ENCODE measurements at regions not wholly inside any gene's neighbourhood (a gene's known extent, or its start where the extent isn't known, plus 50 kb on each side); places are given as distances from the start of the nearest gene placed in this dataset.
"Not testable (repeated sequence)": the region's sequence is repeated elsewhere in the genome, so short reads cannot be mapped to it uniquely, and the experiment has no call there.

- no peak for DNase-seq
These were observed 242.5 kb upstream of the SERP2 start for GRCh38 chr13:44131069-44131614.

DNA sequence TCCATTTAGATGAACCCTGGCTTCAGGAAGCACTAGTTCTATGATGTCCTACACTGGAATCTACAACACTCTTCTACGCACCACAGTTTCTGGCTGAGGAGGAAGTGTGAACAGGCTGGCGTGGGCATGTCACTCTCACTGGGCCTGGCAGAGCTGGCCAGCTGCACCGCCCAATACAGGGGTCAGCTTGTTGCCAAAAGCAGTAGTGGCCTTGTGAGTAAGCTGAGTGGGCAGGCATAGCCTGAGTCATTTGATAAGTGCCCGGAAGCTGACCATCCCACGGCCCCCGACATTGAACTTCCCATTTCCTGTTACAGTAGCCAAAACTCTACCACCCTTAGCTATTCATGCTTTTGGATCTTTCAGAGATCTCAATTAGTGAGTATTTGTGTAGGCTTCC, 240.9 kb upstream of the SERP2 start:
- no peak for DNase-seq

DNA sequence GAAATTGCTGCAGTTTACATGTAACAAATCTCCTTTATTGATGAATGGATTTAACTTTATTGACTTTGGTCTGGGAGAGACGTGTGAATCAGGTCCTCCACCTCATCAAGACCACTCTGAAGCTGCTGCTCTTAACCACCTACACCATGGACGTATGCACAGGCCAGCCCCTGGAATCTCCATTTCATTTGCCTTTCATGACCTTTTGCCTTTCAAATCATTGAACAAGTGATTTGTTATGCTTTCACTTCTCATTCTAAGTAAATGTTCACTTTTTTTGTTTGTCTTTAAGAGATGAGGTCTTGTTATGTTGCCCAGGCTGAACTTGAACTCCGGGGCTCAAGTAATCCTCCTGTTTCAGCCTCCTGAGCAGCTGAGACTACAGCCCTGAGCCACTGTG, 240.0 kb upstream of the SERP2 start:
- DNase-seq: no peak

- DNase-seq: no peak
These were observed 238.1 kb upstream of the SERP2 start for GRCh38 chr13:44135566-44135965.

- no peak for DNase-seq
These were observed 236.8 kb upstream of the SERP2 start for GRCh38 chr13:44136696-44137268.

GRCh38 chr13:44137466-44137865, 236.2 kb upstream of the SERP2 start:
- DNase-seq: no peak

DNA sequence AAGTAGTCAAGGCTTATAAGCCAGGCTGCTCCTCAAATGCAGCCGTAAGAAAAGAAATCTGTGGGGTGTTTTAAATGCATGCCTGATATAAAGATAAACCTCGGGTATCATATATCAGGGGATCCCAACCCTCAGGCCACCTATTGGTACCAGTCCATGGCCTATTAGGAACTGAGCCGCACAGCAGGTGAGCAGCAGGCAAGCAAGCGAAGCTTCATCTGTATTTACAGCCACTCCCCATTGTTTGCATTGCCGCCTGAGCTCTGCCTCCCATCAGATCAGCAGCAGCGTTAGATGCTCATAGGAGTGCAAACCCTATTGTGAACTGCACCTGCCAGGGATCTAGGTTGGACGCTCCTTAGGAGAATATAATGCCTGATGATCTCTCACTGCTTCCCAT, 233.5 kb upstream of the SERP2 start:
- no peak for DNase-seq

GRCh38 chr13:44140888-44141724, 232.5 kb upstream of the SERP2 start:
- DNase-seq: no peak

GRCh38 chr13:44141725-44142539, 231.7 kb upstream of the SERP2 start:
- peak; percentile 88 for DNase-seq

DNA sequence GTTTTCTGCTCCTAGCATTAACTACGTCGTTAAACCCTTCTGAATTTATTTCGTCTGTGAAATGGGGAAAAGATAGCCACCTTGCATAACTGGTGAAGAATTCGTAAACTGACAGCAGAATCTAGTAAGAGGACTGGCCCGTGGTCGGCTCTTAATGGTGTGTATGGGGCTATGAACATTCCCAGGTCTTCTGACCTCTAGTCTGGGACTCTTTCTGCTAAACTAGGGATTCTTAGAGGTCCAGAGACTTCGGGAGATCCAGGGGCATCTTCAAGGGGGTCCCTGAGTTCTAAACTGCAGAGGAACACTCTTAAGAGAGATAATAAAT, 231.1 kb upstream of the SERP2 start:
- DNase-seq: no peak

GRCh38 chr13:44142941-44143665, 230.5 kb upstream of the SERP2 start:
- DNase-seq: no peak

DNA sequence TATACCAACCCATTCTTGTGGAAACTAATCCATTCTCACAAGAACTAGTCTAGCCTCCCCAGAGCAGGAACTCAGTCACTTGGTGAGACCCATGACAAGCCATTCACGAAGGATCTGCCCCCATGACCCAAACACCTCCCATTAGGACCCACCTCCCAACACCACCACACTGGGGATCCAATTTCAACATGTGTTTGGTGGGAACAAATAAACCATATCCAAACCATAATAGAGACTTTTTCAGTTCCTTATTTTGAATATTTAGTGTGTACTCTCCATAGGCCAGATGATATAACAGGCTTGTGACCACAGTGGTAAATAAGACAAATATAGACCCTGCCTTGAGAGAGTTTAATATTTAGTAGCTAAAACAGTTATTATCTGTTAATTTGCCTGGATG, 227.5 kb upstream of the SERP2 start:
- DNase-seq: no peak

DNA sequence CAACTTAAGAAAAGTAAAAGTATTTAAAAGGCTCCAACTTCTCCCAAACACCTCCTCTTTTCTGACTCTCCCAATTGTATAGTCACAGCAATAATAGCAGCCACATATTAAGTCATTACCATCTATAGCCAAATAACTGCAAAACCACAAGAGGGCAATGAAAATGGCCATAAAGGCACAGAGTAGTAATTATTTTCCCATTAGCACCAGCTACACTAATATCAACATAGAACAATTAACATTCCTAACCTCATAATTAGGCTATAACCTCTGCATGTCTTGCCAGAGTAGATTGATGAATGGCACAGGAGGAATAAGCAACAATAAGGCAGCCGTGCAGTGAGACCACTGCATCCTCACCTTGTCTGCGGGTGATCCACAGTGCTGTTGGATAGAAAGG, 226.4 kb upstream of the SERP2 start:
- no peak for DNase-seq

- no peak for DNase-seq
These were observed 226.0 kb upstream of the SERP2 start for GRCh38 chr13:44147648-44148047.

- DNase-seq: peak; percentile 24
These were observed 225.3 kb upstream of the SERP2 start for GRCh38 chr13:44148159-44148914.

GRCh38 chr13:44149231-44149630, 224.4 kb upstream of the SERP2 start:
- DNase-seq: not testable (repeated sequence)

DNA sequence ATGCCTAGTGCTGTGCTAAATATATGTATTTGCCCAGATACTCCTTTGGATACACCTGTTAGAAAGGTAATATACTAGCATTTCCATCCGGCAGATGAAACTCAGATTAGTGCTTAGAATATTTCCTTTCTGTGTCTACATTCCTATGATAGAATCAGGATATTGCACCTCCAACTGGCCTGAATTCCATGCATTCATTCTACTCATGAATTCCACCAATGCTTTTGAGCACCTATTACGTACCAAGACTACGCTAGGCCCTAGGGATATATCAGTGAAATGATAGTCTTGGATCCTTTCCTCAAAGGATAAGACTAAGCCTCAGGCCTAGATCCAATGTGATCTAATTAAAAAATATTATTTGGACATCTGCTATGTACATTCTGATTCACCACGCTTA, 223.8 kb upstream of the SERP2 start:
- no peak for DNase-seq

DNA sequence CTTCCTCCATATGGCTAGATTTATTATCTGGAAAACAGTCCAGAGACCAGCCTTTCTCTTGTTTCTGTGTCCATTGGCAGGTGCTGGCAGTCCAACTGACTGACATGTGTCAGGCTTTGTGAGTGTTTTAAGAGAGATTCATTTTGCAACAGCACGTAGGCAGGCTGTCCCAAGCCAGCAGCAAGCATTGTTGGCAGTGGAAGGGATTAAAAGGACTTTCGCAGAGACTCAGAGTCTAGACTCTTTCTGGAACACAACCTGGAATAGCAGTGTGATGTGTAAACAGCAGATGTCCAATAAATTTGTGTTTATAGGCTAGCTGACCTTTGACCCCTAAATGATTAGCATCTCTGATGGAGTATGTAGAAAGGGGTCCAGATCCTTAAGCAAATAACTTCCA, 222.2 kb upstream of the SERP2 start:
- DNase-seq: no peak

- DNase-seq: no peak
These were observed 220.1 kb upstream of the SERP2 start for GRCh38 chr13:44153496-44153895.

DNA sequence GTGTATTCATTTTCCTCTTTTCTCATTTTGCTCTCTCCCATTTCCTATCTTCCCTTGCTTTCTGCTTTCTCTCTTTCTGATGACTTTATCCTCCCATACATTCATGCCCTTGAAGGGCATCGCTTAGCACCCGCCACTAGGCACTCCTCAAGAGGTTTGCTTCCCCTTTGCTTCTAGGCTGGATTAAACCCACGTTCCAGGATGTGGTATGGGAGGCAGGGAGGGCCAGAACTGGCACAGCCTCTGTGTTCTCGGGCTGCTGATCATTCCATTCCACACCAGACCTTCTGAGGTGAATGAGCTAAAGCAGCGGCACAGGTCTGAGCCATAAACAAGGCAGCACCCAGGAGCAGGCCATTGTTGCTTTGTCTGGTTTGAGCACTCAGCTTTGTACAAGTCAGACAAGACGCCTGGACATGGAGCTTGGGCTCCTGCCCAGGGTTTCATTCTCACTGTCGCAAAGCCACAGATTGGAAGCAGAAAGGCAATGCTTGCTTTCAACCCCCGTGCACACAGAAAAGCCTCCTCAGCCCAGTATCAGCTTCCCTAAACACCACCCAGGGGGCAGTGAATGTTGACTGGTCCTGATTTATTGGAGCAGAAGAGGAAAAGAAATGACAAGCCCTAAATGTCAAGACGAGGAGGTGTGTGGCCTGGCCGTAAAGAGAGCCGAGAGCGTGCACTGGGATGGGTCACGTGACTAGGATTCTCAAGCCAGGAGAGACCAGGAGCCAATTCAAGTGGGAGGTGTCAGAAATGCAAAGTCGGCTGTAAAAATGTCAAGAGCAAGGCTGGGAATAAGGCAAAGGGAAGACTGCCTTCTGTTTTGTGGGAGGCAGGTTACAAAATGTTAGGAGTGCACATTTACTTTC, 218.0 kb upstream of the SERP2 start:
- no peak for DNase-seq

DNA sequence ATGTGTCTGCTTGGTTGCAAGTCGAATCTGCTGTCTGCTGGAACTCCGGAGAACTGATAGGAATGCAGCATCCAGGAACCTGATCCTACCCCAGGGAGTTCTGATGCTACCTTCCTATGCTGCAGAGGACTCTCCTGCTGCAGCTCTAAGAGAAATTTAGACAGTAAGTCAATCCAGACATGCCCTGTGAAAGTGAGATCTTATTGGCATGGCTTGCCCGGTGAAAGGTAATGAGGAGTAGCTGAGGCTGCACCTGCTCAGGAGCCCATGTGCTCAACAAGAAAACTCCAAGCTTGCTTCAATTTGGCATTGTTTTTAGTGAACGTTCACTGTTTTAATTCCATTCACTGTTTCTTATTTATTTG, 217.3 kb upstream of the SERP2 start:
- DNase-seq: no peak
